HK-2 (cell line): ENCODE measurements at regions not wholly inside any gene's neighbourhood (a gene's known extent, or its start where the extent isn't known, plus 50 kb on each side); places are given as distances from the start of the nearest gene placed in this dataset.

Experiments
- DNase-seq: peaks from one replicate; pipeline ENCODE4 v3.0.0-alpha.2; 2018; ENCODE audit not compliant: unreplicated experiment

GRCh38 chr7:97466999-97467740 lies 264.7 kb upstream of the TAC1 start:
- DNase-seq = no peak

DNA sequence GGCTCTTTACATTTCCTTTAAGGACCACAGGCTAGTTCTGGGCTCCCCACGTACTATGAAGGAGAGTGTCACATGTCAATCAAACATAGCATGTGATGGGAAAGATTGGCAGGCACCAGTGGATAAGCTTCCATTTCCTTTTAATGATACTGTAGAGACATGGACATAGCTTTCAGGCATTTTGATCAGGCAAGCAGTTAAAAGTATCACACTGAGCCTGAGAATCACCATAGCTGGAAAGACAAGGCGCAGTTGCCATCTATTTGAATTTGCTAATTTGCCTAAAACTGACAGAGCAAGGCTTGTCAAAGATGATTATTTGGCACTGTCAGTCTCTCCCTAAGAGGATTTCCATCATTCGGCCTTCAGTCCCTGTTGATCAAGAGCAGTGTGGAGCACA lies 263.4 kb upstream of the TAC1 start:
- DNase-seq = no peak

DNA sequence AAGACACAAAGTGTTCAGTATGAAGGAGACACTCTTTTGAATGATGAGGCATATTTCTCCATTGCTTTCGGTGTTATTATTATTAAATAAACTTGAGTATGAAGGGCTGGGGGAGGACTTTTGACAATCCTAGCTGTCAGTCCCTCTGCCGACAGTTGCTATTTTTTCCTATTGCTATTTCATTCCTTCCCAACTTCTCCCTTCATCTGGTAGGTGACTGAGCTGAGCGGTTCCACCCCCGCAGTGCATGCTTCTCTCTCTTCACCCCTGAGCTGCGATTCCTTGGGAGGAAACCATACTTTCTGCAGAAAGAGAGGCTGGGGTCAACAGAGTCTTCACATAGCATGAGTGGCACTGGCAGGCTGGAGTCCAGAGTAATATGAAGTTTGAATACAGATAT lies 261.2 kb upstream of the TAC1 start:
- DNase-seq = no peak

- DNase-seq = no peak
Observed at GRCh38 chr7:97471491-97471890, 260.4 kb upstream of the TAC1 start.

GRCh38 chr7:97479740-97480290 lies 252.1 kb upstream of the TAC1 start:
- no peak for DNase-seq

- no peak for DNase-seq
Observed at GRCh38 chr7:97480772-97481390, 251.0 kb upstream of the TAC1 start.

- no peak for DNase-seq
Observed at GRCh38 chr7:97495487-97495886, 236.4 kb upstream of the TAC1 start.

DNA sequence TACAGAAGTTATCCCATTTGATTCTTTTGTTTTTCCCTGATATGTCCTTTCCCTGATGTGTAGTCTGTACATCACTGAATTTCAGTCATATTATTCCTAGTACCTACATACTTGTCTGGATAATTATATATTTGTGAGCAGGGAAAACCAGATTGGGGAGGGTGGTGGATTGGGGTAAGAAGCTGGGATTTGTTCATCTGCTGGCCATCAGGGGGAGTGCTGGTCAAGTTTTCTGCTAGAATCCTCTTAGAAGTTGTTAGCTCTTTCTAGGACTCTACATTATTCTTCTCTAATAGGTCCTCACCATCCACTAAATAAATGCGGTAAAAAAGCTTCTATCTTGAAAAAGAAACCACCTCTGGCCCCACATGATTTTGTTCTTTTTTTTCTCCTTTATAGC lies 232.7 kb upstream of the TAC1 start:
- DNase-seq = peak; percentile 4

DNA sequence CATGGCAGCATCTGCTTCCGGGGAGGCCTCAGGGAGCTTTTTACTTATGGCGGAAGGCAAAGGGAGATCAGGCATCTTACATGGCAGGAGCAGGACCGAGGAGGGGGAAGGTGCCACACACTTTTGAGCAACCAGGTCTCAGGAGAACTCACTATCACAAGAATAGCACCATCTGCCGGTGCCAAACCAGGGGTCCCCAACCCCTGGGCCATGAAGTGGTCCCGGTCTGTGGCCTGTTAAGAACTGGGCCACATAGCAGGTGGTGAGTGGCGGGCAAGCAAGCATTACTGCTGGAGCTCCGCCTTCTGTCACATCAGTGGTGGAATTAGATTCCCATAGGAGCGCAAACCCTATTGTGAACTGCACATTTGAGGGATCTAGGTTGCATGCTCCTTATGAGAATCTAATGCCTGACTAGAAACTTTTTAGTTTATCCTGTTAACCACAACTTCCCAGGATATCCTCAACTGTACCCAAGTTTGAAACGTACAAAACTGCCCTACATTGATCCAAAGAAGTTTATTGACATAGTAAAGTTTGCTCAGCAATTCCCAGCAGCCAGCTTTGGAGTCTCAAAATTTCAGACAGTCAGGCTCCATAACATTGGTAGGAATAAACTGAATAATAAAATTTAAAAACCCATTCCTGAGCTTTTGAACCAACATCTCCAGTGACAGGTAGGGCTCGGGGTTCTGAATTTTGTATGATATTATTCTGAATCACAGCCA lies 228.4 kb upstream of the TAC1 start:
- DNase-seq = no peak

GRCh38 chr7:97506728-97507127 lies 225.2 kb upstream of the TAC1 start:
- no peak for DNase-seq

GRCh38 chr7:97512441-97513207 lies 219.3 kb upstream of the TAC1 start:
- no peak for DNase-seq

DNA sequence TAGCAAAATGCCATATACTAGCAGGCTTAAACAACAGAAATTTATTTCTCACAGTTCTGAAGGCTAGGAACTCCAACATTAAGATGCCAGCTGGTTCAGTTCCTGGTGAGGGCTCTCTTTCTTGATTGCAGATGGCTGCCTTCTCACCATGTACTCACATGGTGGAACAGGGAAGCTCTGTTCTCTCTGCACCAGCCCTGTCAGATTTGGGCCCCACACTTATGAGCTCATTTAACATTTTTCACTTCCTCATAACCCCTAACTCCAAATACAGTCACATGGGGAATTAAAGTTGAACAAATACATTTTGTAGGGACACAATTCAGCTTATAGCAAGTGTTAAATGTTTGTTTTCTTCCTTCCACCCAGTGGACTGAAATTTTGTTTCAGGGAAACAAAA lies 218.6 kb upstream of the TAC1 start:
- DNase-seq = no peak

- DNase-seq = no peak
Observed at GRCh38 chr7:97541188-97541587, 190.7 kb upstream of the TAC1 start.

- DNase-seq = no peak
Observed at GRCh38 chr7:97555857-97556421, 175.9 kb upstream of the TAC1 start.

GRCh38 chr7:97565665-97566064 lies 166.2 kb upstream of the TAC1 start:
- DNase-seq = no peak

DNA sequence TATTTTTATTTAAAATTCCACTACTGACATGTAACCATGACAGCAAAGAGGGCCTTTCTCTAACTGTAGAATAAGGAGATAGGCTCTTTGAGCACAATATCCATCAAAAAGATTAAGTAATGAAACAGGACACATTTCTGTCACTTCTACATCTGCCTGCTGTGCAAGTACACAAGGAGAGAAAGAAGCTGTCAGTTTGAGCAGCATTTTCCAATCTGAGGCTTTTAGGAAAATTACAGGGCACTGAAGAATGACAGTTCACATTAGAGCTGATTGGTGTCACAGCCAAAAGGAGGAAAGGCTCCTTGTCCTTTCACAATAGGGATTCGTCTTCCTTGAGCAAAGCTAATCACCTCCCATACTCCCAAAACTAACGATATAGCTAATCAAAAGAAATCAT lies 158.8 kb upstream of the TAC1 start:
- DNase-seq = no peak

DNA sequence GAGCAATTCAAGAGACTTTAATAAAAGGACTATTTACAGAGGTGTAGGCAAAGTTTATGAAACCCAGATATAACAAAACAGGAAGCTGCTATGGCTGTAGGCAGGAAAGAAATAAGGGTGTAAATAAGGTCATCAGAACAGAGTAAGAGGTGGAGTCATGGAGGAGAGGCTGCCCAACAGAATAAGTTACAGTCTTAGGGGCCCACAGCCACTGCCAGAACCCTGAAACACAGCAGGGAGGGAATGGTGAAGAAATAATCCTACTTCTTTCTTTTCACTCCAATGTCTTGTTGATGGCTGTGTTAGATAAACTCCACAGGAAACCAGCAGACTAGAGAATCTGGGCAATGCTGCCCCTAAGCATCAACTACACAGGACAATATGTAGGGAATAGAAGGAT lies 155.8 kb upstream of the TAC1 start:
- DNase-seq = no peak

DNA sequence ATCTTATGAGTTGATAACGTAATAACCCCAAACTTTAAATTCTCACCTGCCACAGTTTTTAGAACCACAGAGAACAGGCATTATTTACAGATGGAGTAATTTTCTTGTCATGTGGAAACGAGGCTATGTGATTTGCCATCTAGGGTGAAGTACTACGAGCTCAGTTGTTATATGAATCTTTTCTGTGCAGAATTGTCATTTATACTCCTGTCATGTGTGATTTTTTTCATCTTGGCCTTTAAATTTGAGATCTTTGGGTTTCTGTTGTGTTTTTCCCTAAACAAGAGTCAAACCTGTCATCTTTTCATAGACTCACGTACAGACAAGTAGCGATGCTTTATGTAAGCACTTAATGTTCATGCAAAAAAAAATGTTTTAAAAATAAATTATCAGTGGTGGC lies 153.7 kb upstream of the TAC1 start:
- DNase-seq = no peak

GRCh38 chr7:97580205-97580604 lies 151.7 kb upstream of the TAC1 start:
- DNase-seq = no peak

DNA sequence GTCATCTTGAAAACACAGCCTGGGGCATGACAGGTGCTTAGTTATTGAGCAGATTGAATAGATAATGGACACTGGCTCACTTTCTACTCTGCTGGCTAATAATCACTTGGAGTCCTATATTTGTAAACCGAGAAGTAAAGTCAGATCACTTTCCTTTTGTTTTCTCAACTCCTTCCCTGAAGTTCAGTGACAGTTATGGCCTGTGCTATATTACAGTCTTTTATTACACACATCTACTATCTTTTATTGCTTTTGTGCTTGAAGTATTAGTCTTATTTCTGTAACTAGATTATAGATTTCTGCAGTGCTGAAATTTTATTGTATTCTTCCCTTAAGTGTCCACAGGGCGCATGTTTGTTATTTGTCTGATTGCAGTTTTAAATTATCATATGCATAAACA lies 136.4 kb upstream of the TAC1 start:
- DNase-seq = no peak

DNA sequence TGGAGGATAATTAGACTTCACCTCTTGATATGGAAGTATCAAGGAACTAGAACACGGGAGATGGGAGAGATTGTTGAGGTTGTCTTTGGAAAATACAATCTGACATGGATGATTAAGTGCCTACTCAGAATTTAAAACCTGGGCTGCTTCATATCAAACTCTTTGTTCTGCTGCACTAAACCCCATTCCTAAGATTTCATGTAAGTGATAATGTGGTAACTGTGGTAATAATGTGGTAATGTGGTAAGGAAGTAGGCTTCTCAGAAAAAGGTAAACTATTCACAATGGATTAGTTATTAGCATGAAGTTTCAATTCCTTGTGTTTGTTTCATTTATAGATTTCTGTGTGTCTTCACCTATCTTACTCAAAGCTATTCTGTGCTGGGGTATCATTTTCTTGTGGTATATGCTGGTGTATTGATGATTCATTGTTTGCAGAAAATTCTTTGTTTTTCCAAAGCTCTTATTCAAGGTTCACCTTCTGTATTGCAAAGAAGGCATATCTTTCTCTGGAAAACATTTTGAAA lies 129.9 kb upstream of the TAC1 start:
- DNase-seq = no peak
